GM23248 (cell line): ENCODE measurements at regions not wholly inside any gene's neighbourhood (a gene's known extent, or its start where the extent isn't known, plus 50 kb on each side); places are given as distances from the start of the nearest gene placed in this dataset.

Source experiments
- DNase-seq: peaks from one replicate; pipeline ENCODE4 v3.0.0-alpha.2; 2015
- H2AFZ ChIP-seq: fragments of 200-600 bp; sonication (generic); 2 replicates; pipeline ENCODE4 v1.6.1; 2016; ENCODE audit warnings: antibody characterized with exemption
- H3F3A ChIP-seq: fragments of 200-600 bp; sonication (generic); 2 replicates; pipeline ENCODE4 v1.6.1; 2016; ENCODE audit warnings: mild to moderate bottlenecking, antibody characterized with exemption, mixed run types; ENCODE audit not compliant: insufficient read depth
- H3K27ac ChIP-seq: fragments of 200-600 bp; sonication (generic); 2 replicates; pipeline ENCODE4 v1.5.1; 2016; ENCODE audit warnings: mild to moderate bottlenecking
- H3K27me3 ChIP-seq: fragments of 200-600 bp; sonication (generic); replicated peaks from 2 replicates; pipeline ENCODE4 v1.6.1; 2016; ENCODE audit warnings: mild to moderate bottlenecking; ENCODE audit not compliant: insufficient read depth
- H3K36me3 ChIP-seq: fragments of 200-600 bp; sonication (generic); 2 replicates; pipeline ENCODE4 v1.6.1; 2016; ENCODE audit warnings: low read depth, mild to moderate bottlenecking
- H3K4me1 ChIP-seq: fragments of 200-600 bp; sonication (generic); 2 replicates; pipeline ENCODE4 v1.6.1; 2016; ENCODE audit warnings: mild to moderate bottlenecking; ENCODE audit not compliant: insufficient read depth
- H3K4me2 ChIP-seq: fragments of 200-600 bp; sonication (generic); one replicate; pipeline ENCODE4 v1.6.1; 2016; ENCODE audit warnings: mild to moderate bottlenecking; ENCODE audit not compliant: unreplicated experiment
- H3K4me3 ChIP-seq: fragments of 200-600 bp; sonication (generic); 2 replicates; pipeline ENCODE4 v1.5.1; 2016; ENCODE audit warnings: mild to moderate bottlenecking
- H3K79me2 ChIP-seq: fragments of 200-600 bp; sonication (generic); 2 replicates; pipeline ENCODE4 v1.6.1; 2016; ENCODE audit warnings: mild to moderate bottlenecking; ENCODE audit not compliant: insufficient read depth
- H3K9ac ChIP-seq: fragments of 200-600 bp; sonication (generic); 2 replicates; pipeline ENCODE4 v1.6.1; 2016; ENCODE audit warnings: mild to moderate bottlenecking
- H3K9me2 ChIP-seq: fragments of 200-600 bp; sonication (generic); 2 replicates; pipeline ENCODE4 v1.6.1; 2016; ENCODE audit warnings: mixed run types, mild to moderate bottlenecking, moderate library complexity; ENCODE audit not compliant: insufficient read depth
- H3K9me3 ChIP-seq: fragments of 200-600 bp; sonication (generic); one replicate; pipeline ENCODE4 v1.6.1; 2017; ENCODE audit warnings: low read depth
- H4K20me1 ChIP-seq: fragments of 200-600 bp; sonication (generic); 2 replicates; pipeline ENCODE4 v1.6.0; 2016; ENCODE audit not compliant: insufficient read depth
- EZH2 ChIP-seq: fragments of 200-600 bp; sonication (generic); IDR thresholded peaks from 2 replicates; pipeline ENCODE4 v1.6.1; 2018; ENCODE audit warnings: antibody characterized with exemption, mild to moderate bottlenecking; ENCODE audit not compliant: insufficient read depth, poor library complexity, severe bottlenecking
- EZH2phosphoT487 ChIP-seq: fragments of 200-600 bp; sonication (generic); IDR thresholded peaks from 2 replicates; pipeline ENCODE4 v1.6.1; 2018; ENCODE audit warnings: antibody characterized with exemption, moderate library complexity, mild to moderate bottlenecking, low read depth; ENCODE audit not compliant: insufficient read depth
- WGBS, 2 experiments: methylation state at CpG; one replicate each; pipeline ENCODE4 v1.1.6; 2015 to 2017; ENCODE audit warnings: low lambda C conversion rate in 2 of 2, low coverage in 1 of 2; ENCODE audit errors: missing lambda C conversion rate in 2 of 2; 5-methylcytosine and 5-hydroxymethylcytosine counted together
- in situ Hi-C: fragments of 300-500 bp; cut with MboI; formaldehyde crosslinking; loops from 2 replicates; pipeline ENCODE4 v1.15.0; 2020

DNA sequence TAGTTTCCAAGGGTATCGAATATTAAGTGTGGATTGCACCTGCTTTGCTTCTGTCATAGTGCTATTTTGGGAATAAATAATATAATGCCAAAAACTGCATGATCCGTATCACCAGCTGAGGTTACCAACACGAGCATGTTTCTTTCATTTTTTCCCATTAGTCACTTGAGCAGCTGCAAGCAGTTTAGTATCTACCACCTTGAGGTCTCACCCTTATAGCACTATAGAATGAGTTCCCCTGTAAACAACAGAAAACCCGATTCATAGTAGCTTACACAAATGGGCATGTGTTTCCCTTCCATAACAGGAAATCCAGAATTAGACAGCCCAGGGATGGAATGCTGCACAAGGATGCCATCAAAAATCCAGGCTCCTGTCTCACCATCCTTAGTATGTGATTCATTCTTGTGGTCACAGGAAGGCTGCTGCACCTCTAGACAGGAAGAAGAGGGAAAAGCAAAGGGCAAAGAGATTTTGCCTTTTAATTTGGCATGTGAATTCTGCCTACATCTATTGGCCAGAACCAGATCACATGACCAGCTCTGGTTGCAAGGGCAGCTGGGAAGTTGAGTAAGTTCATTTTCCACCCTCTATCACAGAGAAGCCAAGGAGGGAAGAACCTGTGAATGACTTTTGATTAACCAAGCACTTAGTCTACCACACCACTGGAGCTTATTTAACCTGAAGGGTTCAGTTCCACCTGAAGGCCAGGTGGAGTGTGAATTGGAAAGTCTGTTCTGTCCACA lies 91.3 kb upstream of the SLC25A36 start:
- H3K4me3 ChIP-seq = no peak overlapping the region
- no peaks in the 10 kb centered on the region for H4K20me1 ChIP-seq
- H3K27ac ChIP-seq = no peak overlapping the region
- no peaks in the 10 kb centered on the region for H3K9me3 ChIP-seq
- in situ Hi-C loops = loop anchor here (25.0 kb wide), 1 partner anchor 1413 kb away; no protein-coding TSS in a partner anchor
- H3F3A ChIP-seq = no peaks in the 10 kb centered on the region
- no peaks in the 10 kb centered on the region for H3K4me1 ChIP-seq
- H2AFZ ChIP-seq = no peak overlapping the region
- H3K9me2 ChIP-seq = no peaks in the 10 kb centered on the region
- DNase-seq = peak; percentile 8
- WGBS, 2 experiments = 7 to 10% methylated on average over 4 of the region's 4 CpGs
- no peak overlapping the region for H3K9ac ChIP-seq
- H3K4me2 ChIP-seq = no peak overlapping the region
- no peaks in the 10 kb centered on the region for H3K36me3 ChIP-seq
- H3K27me3 ChIP-seq = no peaks in the 10 kb centered on the region; the same call in 1 of the 2 replicates
- no peaks in the 10 kb centered on the region for H3K79me2 ChIP-seq
- TF ChIP-seq EZH2phosphoT487 (no peak), EZH2 (no peak)

DNA sequence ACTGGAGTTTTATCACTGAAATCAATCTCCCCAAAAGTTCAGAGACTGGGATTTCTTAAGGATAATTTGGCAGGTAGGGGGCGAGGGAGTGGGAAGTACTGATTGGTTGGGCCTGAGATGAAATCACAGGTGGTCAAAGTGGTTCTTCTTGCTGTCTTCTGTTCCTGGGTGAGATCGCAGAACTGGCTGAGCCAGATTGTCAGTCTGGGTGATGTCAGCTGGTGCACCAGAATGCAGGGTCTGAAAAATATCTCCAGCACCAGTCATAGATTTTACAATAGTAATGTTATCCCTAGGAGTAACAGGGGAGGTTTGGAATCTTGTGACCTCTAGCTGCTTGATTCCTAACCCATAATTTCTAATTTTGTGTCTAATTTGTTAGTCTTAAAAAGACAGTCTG lies 86.7 kb upstream of the SLC25A36 start:
- Histone ChIP-seq H4K20me1 (no peaks in the 10 kb centered on the region), H3K36me3 (no peaks in the 10 kb centered on the region), H3K4me3 (no peak overlapping the region), H3K9ac (no peak overlapping the region), H3K79me2 (no peaks in the 10 kb centered on the region), H3F3A (no peaks in the 10 kb centered on the region), H2AFZ (no peak overlapping the region), H3K27me3 (no peaks in the 10 kb centered on the region; the same call in 1 of the 2 replicates), H3K4me2 (no peak overlapping the region), H3K27ac (no peak overlapping the region), H3K9me3 (no peaks in the 10 kb centered on the region), H3K4me1 (no peaks in the 10 kb centered on the region), H3K9me2 (no peaks in the 10 kb centered on the region)
- in situ Hi-C loops = loop anchor here (25.0 kb wide), 1 partner anchor 1418 kb away; no protein-coding TSS in a partner anchor
- WGBS, 2 experiments = 46 to 47% methylated on average over 2 of the region's 2 CpGs
- no peak for TF ChIP-seq EZH2
- no peak for DNase-seq

- Histone ChIP-seq H3K27ac (no peak overlapping the region), H3K4me3 (no peak overlapping the region), H4K20me1 (no peaks in the 10 kb centered on the region), H3K4me2 (no peak overlapping the region), H3K9me2 (no peaks in the 10 kb centered on the region), H2AFZ (no peak overlapping the region), H3K79me2 (no peaks in the 10 kb centered on the region), H3K36me3 (no peaks in the 10 kb centered on the region), H3K4me1 (no peaks in the 10 kb centered on the region), H3F3A (no peaks in the 10 kb centered on the region), H3K9ac (no peak overlapping the region), H3K9me3 (no peaks in the 10 kb centered on the region), H3K27me3 (no peaks in the 10 kb centered on the region; the same call in none of the 2 replicates)
- DNase-seq = no peak
- TF ChIP-seq EZH2phosphoT487 = no peak
- no peak for TF ChIP-seq EZH2
- in situ Hi-C loops = loop anchor here (25.0 kb wide), 1 partner anchor 1420 kb away; no protein-coding TSS in a partner anchor
- 59 to 75% methylated on average over 1 of the region's 1 CpG for WGBS, 2 experiments
These were observed 84.7 kb upstream of the SLC25A36 start for GRCh38 chr3:140856905-140857304.

DNA sequence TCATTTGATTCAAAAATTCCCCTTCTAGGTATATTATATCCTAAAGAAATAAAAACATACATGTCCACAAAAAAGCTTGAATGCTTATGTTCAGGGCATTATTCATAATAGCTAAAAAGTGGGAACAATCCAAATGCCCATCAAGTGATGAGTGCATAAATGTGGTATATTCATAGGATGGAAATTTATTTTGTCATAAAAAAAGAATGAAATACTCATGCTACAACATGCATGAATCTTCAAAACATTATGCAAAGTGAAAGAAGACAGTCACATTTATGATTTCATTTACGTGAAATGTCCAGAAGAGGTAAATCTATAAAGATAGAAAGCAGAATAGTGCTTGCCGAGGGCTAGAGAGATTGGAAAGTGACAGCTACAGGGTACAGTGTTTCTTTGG lies 83.6 kb upstream of the SLC25A36 start:
- H3K79me2 ChIP-seq = no peaks in the 10 kb centered on the region
- no peak for DNase-seq
- no peak overlapping the region for H3K4me2 ChIP-seq
- no peaks in the 10 kb centered on the region for H4K20me1 ChIP-seq
- H3K9me3 ChIP-seq = no peaks in the 10 kb centered on the region
- no peak overlapping the region for H3K4me3 ChIP-seq
- 40 to 48% methylated on average over 2 of the region's 2 CpGs for WGBS, 2 experiments
- H3K9ac ChIP-seq = no peak overlapping the region
- H3F3A ChIP-seq = no peaks in the 10 kb centered on the region
- H3K9me2 ChIP-seq = no peaks in the 10 kb centered on the region
- in situ Hi-C loops = loop anchor here (25.0 kb wide), 1 partner anchor 1421 kb away; no protein-coding TSS in a partner anchor
- no peaks in the 10 kb centered on the region for H3K36me3 ChIP-seq
- H3K27ac ChIP-seq = no peak overlapping the region
- TF ChIP-seq EZH2phosphoT487 (no peak), EZH2 (no peak)
- no peak overlapping the region for H2AFZ ChIP-seq
- H3K4me1 ChIP-seq = no peaks in the 10 kb centered on the region
- no peaks in the 10 kb centered on the region; the same call in none of the 2 replicates for H3K27me3 ChIP-seq
